Fibroblast of gingiva (primary cell): ENCODE measurements at regions not wholly inside any gene's neighbourhood (a gene's known extent, or its start where the extent isn't known, plus 50 kb on each side); places are given as distances from the start of the nearest gene placed in this dataset.

Source experiments
- DNase-seq: peaks from one replicate; pipeline ENCODE4 v3.0.0-alpha.2; 2011; ENCODE audit warnings: low read depth

- no peak for DNase-seq
These were observed 592.0 kb downstream of the BRD1 start for GRCh38 chr22:49235463-49236300.

DNA sequence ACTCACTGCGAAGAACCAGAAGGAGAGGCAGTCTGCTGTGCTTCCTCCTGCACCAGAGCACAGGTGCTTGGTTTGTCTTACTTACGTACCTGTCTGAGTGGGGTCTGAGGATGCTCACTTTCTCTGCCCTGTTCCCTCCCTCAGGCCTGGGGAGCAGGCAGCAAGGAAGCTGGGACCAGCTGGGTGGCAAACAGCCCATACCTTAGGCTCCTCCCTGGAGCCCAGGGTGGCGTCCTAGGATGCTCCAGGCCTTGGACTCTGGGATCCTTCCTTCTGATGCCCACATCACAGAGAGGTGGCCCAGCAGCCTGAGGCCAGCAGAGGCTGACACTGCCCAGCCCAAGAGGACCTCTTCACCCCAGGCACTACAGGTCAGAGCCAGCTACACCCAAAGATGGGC lies 593.2 kb downstream of the BRD1 start:
- DNase-seq = no peak

DNA sequence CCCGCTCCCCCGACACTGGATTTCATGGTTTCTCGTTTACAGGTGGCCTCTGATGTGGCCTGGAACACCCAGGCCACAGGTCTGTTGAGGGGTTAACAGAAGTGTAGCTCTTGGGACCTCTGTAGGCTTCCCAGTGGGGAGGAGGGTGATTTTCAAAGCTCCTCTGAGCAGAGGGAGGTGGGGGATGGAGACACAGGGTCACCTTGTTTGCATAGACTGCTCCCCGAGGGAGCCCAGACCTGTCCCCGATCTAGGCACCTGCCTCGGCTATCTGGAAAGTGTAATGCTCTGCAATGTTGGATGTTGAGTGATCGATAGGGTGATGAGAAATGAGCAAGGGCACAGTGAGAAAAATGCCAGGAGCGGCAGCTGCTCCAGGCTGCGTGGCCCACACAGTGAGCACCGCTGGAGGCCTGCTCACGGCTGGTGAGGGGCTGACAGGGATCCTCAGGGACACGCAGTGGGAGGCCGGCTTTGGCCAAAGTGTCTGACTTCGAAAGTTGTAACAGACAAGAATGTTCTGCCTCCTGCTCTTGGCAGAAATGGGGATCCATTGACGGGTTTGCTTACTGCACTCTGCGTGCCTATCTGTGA lies 594.1 kb downstream of the BRD1 start:
- no peak for DNase-seq

DNA sequence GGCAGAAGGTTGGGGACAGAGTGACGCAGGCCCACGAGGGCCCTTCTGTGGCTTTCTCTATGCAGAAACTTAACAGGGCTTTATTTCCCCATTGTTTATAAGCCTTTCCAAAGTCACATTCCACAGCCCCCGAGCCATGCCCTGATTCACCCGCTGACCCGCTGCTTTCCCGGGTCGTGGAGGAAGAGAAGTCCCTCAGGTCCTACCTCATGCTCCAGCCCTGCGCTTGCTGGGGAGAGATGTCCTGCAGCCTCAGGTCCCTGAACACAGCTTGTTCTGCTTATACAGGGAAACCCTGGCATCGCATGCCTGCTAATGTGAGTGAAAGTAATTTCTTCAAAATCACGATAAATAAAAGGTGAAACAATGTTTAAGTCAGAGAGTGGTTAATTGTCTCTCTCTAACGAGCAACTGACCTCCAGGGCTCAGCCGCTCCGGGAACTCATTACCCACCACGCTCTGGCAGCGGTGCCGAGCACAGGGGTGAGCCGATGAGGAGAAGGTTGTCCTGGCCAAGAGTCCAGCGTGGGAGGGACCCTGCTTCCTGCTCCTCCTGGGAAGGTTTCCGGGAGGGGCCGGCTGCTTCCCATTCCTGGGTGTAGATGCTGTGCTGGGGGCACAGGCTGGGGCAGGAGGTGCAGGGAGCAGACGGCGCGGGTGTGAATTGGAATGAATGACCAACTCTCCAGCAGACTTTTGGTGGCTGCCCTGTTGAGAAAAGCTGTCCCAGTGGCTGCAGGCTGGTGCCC lies 595.2 kb downstream of the BRD1 start:
- no peak for DNase-seq

GRCh38 chr22:49230194-49230577 lies 597.5 kb downstream of the BRD1 start:
- DNase-seq = no peak

- no peak for DNase-seq
These were observed 598.0 kb downstream of the BRD1 start for GRCh38 chr22:49229483-49230193.

DNA sequence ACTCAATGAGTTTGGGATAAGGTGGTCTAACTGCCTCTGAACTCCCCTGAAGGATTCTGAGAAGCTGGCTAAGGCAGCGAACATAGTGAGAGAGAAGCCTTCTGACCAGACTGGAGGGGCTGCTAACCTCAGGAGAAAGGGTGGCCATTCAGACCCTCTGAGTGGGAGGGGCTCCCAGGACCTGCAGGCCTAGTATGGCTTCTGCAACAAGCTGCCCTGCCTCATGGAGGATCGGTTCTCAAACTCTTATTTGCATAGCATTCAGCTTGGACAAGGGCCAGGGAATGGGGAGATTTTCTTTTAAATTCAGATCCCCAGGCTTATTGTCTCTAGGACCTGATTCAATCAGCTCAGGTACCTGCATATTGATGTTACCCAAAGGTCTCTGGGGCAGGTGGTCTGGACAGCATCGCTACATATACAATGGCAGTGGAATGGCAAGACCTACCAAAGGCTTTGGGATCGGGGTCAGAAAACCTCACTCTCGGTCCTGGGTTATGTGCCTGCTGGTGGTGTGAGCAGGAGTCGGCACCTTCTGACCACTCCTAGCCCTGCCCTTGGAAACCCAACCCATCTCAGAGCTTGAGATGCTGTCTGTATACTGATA lies 599.1 kb downstream of the BRD1 start:
- no peak for DNase-seq

DNA sequence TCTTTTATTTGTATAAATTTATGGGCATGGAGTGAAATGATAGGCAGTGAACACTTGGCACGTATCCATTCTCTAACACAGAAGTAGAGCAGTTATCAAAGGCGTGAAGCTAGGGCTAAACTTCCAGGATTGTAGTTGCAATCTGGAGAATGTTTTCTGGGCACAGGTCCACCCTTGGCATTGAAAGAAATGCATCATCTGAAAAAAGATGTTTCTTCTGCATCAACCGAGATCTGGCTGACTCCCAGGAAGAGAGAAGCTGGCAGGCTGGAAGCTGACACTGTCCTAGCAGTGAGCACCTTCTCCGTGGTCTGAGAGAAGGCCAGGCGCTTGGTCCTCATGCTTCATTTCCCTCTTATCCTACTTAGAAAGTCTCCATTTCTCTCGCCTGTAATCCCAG lies 600.0 kb downstream of the BRD1 start:
- no peak for DNase-seq

- no peak for DNase-seq
These were observed 601.6 kb downstream of the BRD1 start for GRCh38 chr22:49226096-49226495.

DNA sequence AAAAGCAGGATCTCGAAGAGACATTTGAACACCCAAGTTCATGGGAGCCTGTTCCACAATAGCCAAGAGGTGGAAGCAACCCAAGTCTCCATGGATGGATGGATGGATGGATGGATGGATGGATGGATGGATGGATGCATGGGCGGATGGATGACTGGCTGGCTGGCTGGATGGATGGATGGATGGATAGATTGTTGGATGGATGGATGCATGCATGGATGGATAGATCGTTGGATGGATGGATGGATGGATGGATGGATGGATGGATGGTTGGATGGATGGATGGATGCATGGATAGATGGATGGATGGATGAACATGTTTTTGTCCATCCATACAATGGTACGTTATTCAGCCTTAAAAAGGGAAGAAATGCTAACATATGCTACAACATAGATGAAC lies 603.4 kb downstream of the BRD1 start:
- no peak for DNase-seq

- DNase-seq = no peak
These were observed 609.5 kb downstream of the BRD1 start for GRCh38 chr22:49218142-49218541.

DNA sequence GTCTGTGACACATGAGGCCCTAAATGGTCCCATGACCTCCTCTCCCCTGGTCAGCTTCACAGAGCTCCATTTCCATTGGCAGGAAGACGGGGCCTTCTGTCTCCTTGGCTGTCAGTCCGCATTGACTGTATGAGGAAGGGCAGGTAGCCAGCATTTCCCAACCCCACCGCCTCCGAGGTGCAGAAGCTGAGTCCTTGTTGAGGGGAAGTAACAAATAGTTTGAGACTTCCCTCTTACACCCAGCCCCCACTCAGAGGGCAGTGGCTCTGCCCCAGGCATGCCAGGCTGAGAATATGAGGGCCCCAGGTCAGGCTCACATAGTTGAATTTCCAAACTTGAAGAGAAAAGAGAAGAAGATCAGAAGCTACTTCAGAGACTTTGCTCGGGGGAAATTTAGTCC lies 611.1 kb downstream of the BRD1 start:
- no peak for DNase-seq

- DNase-seq = no peak
These were observed 611.8 kb downstream of the BRD1 start for GRCh38 chr22:49215840-49216239.

DNA sequence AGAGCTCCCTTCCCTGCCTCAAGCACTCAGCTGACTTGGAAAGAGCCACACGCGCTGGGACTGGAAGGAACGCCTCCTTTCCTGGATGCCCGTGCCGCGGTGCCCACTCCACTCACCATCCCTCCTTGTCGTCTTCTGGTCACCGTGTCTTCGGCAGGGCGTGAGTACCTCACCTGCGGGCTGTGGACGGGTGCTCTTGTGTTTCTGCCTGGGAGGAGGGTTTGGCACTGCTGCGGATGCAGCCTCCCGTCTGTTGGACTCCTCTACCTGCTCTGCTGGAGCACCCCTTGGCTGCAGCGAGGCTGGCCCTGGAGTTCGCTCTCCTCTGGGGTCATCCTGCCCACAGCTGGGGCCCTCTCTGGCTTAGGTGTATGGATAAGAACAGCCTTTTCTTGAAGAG lies 612.7 kb downstream of the BRD1 start:
- no peak for DNase-seq

DNA sequence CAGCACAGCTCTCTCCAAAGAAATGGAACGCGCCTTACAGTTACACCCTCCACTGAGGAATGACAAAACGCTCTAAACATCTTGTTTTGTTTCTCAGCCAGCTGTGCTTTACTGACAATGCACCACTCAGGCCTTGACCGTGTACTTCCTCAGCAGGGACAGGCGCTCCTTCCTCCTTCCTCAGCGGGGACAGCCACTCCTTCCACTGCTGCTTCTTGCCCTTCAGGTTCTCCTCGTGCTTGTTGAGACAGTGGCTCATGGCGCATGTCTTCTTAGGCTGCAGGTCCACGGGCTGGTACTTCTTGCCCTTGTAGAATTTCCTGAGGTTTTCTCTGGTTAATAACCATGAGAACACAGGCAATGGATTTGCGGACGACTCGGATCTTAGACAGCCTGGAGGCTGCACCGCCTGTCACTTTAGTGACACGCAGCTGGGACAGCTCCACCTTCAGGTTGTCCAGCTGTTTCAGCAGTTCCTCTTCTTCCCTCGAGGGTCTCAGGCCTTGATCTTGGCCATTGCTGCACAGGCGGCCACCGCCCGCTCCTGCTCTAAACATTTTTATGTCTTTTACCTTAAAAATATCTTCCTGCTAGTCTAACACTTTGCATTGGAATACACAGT lies 613.8 kb downstream of the BRD1 start:
- no peak for DNase-seq

GRCh38 chr22:49212466-49212865 lies 615.2 kb downstream of the BRD1 start:
- DNase-seq = no peak

GRCh38 chr22:49212002-49212401 lies 615.7 kb downstream of the BRD1 start:
- DNase-seq = no peak

DNA sequence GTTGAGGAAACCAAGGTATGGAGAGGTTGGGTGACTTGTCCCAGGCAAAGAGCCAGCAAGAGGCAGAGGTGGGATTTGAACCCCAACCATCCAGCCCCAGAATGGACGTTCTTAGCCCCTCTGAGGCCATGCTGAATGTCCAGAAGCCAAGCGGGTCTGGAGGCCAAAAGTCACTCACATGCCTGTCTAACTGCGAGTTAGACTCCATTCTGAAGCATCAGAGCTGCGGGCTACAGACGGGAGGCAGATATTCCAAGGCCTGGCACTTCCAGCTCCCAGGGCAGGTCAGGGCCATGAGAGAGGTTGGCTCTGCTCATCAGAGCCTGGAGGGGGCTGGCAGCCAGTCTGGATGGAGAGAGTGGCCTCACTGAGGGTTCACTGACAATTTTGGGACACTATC lies 616.5 kb downstream of the BRD1 start:
- DNase-seq = no peak

DNA sequence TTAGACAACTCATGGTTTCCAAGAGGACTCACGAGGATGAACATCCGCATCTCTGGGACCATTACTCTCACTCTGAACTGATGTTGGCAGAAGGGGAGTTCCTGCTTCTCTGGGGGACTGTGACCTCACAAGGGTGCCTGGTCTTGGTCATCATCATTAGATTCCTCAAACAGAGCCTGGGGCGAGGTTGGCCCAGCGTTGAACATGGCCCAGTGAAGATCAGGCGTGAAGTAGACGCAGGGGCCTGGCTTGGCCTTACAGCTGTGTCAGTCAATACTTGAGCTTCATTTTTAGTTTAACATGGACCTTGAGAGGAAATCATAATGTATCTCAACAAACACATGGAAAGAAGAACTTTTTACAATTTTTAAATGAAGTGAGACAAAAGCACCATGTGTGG lies 617.1 kb downstream of the BRD1 start:
- DNase-seq = no peak

DNA sequence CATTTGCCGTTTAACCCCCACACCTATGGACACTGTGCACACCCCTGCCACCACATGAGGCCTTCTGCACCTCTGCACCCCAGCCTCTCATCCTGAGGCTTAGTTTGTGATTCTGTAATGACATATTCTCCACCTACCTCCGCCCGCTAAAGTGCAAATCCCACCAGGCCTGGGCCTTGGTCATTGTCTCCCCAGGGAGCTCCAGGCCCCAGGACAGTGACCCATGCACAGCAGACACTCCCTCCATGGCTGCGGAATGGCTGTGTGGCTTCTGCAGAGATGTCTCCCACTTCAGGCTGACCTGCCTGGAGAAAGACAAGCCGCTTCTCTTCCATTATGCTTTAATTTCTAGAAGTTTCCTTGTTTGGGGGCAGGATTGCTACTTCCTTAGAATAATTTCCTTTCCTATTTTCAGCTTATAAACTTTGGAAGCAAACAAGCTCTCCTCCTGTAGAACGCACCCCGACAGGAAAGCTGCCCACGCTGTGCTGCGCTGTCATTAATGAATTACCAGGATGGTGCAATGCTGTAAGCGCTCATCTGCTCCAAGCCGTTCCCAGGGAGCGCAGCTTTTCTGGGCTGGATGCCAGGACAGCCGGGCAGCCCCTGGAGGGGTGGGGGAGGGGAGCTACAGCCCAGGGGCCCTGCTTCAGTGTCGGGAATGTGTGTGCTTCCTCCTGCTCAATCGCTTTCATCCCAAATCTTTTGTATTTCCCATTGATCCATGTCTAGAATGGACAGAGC lies 618.0 kb downstream of the BRD1 start:
- DNase-seq = no peak

DNA sequence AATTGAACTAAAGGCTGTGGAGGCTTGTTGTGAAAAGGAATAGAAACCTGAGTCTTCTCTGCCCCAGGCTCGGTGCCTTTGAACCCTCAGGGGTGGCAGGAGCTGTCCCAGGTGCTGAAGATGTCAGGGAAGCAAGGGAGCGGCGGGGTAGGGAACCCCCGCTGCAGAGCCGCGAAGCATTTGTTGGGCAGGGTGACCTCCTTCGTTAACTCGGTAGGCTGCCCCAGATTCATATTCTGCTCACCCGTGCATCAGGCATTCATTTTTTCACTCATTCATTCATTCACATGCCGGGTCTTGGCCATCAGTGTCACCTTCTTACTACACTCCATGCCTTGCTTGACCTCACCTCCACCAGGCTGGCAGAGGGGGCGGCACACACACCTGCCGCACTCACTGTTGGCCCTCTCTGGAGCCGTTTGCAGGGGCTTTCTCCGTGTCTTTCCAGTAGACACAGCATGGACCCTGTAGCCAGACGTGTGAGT lies 618.9 kb downstream of the BRD1 start:
- DNase-seq = no peak
